ENCODE measurements at regions not wholly inside any gene's neighbourhood (a gene's known extent, or its start where the extent isn't known, plus 50 kb on each side); places are given as distances from the start of the nearest gene placed in this dataset.

DNA sequence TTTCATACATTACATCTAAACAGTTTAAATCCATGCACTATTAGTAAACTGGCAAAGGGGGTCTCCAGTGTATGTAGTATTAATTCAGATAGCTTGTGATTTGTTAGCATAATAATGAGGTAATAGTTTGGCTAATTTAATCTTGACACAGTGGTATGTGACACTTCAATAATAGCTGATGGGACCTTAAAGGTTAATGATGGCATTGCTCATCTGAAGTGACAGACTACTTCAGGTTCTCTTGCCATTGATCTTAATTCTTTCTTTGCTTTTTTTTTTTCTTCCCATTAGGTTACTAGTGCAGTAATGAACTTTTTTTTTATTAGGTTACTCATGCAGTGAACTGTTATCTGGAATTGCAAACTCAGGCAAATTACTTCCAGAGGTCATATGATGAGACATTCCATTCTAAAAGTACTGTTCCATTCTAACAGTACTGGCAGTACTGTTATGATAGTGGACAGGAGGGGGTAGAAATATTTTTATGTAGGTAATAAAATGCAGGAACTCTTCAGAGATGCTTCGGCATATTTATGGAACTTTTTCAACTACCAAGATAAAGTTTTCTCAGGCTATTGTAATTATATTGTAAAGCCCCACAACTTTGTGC is 911.3 kb upstream of the LCORL start:
- no peak for DNase-seq

DNA sequence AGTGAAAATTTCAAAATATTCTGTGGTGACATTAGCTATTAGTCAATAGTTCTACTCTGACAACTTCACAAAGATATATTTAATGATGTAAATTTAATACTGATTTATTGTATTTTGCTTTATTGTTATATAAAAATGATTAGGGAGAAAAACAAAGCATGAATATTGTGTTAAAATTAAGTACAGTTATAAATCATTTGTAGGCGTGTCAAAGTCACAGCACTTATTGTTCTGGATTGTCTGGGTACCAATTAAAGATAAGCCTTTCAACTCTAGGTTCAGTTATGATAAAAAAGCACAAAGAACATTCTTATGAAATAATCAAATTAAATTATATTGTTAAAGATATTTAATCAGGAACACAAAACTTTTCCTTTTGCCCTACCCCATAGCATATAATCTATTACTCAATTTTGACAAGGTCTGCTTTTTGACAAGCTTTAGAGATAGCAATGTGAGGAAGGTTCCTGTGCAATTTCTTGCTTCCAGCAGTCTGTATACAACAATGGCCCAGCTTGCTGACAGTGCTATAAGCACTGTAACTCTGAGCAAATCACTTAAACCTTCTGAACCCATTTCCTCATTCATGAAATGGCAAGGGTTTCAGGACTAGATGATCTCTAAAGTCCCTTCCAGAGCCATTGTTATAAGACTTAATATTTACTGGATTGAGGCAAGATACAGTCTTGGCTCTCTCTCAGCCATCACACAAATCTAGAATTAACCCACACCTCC is 910.3 kb upstream of the LCORL start:
- no peak for DNase-seq

- DNase-seq = no peak
Observed at GRCh38 chr4:18930487-18930886, 908.9 kb upstream of the LCORL start.

DNA sequence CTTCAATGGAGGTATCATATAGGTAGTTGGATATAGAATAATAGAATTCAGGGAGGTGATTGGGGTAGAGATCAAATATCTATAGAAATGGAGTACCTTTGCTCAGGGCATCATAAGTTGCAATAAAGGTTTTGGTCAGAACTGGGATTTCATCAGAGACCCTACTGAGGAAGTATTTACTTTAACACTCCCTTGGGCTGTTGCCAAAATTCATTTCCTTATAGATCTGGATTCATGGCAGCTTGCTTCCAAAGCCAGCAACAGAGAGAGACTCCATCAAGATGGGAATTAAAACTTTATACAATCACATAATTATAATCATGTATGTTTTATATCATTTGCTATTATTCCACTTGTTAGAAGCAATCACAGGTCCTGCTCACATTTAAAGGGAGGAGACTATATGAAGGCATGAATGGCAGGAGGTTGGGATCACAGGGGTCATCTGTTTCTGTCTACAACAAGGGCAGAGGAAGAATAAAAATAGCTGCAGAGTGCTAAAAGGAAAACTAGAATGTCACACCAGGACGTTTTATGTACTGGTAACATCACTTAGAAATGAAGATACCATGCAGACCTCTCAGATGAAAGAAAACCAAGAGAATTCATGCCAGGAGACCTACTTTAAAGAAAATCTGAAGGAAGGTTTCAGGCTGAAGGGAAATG is 902.1 kb upstream of the LCORL start:
- DNase-seq = no peak

DNA sequence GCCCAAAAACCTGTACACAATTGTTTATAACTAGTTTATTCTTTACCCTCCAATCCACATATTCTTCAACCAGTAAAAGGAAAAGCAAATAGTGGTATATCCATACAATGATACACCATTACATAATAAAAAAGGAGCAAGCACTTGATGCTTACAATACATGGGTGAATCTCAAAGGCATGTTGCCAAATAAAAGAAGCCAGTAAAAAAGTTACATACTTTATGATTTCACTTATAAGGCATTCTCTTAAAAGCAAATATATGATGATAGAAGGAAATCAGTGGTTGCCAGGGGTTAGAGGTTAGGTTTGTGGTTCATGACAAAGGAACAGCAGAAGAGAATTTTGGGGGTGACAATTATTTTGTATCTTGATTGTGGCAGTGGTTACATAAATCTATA is 896.1 kb upstream of the LCORL start:
- DNase-seq = no peak

- DNase-seq = no peak
Observed at GRCh38 chr4:18914182-18914581, 892.6 kb upstream of the LCORL start.

- no peak for DNase-seq
Observed at GRCh38 chr4:18894928-18895327, 873.4 kb upstream of the LCORL start.

GRCh38 chr4:18882468-18882867 is 860.9 kb upstream of the LCORL start:
- DNase-seq = no peak

DNA sequence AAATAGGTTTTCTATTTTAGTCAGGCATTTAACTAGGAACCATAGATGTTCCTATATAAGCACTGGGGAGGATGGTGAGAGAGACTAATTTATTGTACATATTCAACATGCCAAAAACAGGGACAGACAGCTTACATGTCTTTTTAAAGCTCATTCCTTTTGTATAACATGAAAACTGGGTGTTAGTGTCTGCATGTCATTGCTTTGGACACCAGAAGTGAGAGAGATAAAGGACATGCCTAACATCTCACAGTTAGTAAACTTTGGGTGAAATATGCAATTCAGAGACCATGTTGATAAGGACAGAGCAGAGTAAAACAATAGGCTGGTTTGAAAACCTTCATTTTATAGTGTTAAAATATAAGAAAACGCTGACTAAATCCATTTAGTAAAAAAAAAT is 860.0 kb upstream of the LCORL start:
- DNase-seq = no peak

- DNase-seq = no peak
Observed at GRCh38 chr4:18880871-18881270, 859.3 kb upstream of the LCORL start.

GRCh38 chr4:18878561-18878960 is 857.0 kb upstream of the LCORL start:
- no peak for DNase-seq

DNA sequence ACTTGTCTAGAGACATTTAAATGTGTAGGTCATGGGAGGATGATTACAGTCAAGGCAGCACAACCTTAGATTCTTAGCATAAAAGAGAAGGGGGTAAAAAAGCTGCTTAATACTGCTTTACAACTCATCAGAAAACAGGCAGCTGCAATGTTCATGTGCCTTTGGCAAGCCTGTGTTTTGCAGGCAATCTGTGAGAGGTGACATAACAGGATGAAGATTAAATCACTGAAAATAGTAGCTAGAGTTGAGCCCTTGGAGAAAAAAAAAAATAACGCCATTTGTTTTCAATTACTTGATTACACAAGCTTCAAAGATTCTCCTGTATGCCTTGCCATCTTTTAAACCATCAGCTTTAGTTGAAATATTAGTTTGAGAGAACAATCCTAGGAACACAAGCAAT is 847.6 kb upstream of the LCORL start:
- DNase-seq = no peak

- DNase-seq = no peak
Observed at GRCh38 chr4:18860836-18861530, 839.4 kb upstream of the LCORL start.

- no peak for DNase-seq
Observed at GRCh38 chr4:18859468-18859867, 837.9 kb upstream of the LCORL start.

DNA sequence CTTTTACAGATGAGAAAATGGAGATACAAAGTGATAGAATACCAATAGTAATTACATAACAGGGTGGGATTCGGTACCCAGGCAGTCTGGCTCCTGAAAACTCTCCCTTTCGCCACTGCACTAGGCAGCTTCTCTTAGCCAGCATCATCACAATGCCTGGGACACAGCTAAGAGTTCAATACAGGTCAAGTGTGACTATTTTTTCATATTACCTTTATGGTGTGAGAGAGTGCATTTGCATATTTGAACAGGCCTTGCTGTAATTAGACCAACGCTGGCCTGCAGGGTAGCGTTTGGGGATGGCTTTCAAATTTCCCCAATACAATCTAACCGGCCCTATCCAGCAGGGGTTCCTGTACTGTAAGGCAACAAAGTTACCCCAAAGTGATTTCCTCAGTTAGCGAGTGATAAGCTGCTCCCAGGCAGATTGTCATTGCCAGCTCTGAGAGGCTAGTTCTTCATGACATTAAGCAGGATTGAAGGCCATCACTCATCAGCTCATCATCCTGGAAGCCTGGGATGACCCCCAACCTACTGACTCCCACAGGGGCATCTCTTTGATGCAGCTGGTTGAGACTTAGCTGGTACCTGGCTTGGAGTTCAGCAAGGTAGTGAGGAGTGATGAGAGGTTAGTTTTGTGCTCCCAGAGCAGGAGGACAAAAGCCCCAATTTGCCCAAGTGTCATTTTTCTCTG is 836.8 kb upstream of the LCORL start:
- DNase-seq = no peak

GRCh38 chr4:18850867-18851266 is 829.3 kb upstream of the LCORL start:
- DNase-seq = no peak

DNA sequence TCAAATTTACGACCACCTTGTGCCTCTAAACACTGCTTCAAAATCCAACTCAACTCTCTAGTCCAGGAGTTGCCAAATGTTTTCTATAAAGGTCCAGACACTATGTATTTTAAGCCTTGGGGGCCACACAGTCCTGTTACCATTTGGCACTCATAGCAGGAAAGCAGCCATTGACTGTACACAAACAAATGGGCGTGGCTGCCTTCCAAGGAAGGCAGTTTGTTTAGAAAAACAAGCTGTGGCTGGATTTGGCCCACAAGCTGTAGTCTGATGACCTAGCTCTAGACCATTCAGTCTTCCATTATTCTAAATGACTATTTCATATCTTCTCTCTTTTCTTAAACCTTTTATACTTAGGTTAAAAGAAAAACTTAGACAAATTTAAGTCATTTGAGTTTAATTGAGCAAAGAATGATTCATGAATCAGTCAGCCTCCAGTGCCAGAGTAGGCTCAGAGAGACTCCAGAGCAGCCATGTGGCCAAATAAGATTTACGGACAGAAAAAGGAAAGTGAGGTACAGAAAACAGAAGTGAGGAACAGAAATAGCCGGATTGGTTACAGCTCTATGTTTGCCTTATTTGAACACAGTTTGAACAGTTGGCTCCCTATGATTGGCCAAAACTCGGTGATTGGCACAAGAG is 825.8 kb upstream of the LCORL start:
- no peak for DNase-seq

- DNase-seq = no peak
Observed at GRCh38 chr4:18846313-18846712, 824.8 kb upstream of the LCORL start.

- no peak for DNase-seq
Observed at GRCh38 chr4:18844726-18845125, 823.2 kb upstream of the LCORL start.

DNA sequence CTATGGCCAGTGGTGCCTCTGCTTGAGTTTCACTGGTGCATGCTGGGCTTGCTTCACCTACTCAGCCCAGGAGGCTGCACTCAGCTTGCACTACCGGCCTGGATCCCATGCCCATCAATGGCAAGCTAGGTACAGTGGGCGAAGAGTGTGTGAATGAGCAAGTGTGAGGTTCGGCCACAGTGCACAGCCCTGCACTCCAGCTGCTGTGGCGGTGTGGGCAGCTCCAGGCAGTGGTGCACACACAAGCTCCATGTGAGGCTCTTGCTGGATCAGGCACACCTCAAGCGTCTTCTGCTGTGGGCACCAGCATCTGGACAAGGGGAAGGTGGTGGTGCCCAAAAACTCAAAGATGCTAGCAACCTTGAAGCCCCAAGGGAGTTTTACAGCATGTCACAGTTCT is 820.9 kb upstream of the LCORL start:
- DNase-seq = no peak

GRCh38 chr4:18840481-18840880 is 818.9 kb upstream of the LCORL start:
- DNase-seq = no peak

DNA sequence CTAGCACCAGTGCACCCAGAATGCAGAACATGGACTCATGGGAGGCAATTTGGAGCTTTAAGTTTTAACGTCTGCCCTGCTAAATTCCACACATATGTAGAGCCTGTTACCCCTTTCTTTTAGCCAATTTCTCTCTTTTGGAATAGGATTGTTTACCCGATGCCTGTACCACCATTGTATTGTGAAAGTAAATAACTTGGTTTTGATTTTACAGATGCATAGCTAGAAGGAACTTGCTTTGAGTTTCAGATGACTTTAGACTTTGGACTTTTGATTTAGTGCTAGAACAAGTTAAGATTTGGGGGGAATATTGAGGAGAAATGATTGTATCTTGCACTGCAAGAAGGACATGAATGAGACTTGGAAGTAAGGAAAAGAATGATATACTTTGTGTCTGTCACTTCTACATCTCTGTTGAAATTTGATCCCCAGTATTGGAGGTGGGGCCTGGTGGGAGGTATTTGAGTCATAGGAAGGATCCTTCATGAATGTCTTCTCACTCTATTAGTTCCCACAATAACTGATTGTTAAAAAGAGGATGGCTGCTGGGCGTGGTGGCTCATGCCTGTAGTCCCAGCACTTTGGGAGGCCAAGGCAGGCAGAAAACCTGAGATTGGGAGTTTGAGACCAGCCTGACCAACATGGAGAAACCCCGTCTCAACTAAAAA is 794.8 kb upstream of the LCORL start:
- no peak for DNase-seq

Data from activated CD4-positive, alpha-beta T cell treated with anti-CD3 and anti-CD28 coated beads for 1 hour (primary cell).